ENCODE measurements at regions not wholly inside any gene's neighbourhood (a gene's known extent, or its start where the extent isn't known, plus 50 kb on each side); places are given as distances from the start of the nearest gene placed in this dataset.
"Not testable (repeated sequence)": the region's sequence is repeated elsewhere in the genome, so short reads cannot be mapped to it uniquely, and the experiment has no call there.

DNA sequence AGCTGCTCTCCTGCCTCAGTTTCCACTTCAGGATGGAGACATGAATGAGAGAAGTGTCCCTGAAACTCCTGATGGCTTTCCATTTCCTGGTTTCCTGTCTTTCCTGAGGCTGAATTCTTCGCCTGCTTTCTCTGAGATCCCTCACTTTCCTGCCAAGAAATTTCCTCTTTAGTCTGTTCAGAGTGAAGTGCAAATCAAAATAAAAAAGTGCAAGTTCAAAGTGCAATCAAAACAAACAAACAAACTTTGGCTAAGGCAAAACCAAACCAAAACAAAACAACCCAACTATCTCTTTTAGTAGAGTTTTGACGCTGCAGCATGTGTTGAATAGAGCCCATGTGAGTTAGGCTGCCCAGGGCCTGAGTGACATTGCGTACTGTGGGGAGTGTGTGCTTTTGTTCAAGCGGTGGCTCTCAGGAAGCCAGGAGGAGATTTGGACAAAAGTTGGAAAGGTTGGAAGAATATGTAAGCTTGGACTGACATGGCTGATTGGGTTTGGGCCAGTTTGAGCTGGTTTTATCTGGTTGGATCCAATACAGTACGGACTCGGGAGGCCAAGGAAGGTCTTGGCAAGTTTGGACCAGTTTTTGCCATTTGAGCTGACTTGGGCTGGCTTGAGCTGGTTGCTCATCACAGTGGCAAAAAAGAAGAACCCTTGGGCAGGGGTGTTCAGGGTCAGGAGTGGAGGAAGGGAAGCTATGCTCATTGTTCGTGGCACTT, 61.1 kb upstream of the TINAGL1 start:
- Histone ChIP-seq H3K4me1 (ENCODE audit: control insufficient read depth, insufficient read depth, low read length) (no peaks in the 10 kb centered on the region), H3K4me3 (ENCODE audit: low read length) (no peak overlapping the region), H3K36me3 (ENCODE audit: control insufficient read depth, insufficient read depth, low read length) (no peaks in the 10 kb centered on the region), H3K27ac (ENCODE audit: low read length) (no peak overlapping the region), H3K9me3 (ENCODE audit: control insufficient read depth, insufficient read depth, low read length) (peaks cover 2% of the 10 kb centered on the region), H3K27me3 (ENCODE audit: control insufficient read depth, insufficient read depth, low read length) (no peaks in the 10 kb centered on the region)
- ATAC-seq, result no peak
- no peak overlapping the region for H3K4me3 Mint-ChIP-seq
- TF ChIP-seq, protein P1, sequence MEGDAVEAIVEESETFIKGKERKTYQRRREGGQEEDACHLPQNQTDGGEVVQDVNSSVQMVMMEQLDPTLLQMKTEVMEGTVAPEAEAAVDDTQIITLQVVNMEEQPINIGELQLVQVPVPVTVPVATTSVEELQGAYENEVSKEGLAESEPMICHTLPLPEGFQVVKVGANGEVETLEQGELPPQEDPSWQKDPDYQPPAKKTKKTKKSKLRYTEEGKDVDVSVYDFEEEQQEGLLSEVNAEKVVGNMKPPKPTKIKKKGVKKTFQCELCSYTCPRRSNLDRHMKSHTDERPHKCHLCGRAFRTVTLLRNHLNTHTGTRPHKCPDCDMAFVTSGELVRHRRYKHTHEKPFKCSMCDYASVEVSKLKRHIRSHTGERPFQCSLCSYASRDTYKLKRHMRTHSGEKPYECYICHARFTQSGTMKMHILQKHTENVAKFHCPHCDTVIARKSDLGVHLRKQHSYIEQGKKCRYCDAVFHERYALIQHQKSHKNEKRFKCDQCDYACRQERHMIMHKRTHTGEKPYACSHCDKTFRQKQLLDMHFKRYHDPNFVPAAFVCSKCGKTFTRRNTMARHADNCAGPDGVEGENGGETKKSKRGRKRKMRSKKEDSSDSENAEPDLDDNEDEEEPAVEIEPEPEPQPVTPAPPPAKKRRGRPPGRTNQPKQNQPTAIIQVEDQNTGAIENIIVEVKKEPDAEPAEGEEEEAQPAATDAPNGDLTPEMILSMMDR (IDR thresholded peaks at IDR 0.05), result no peak
- DNase-seq, result no peak
- no peaks in the 10 kb centered on the region for H3K36me3 Mint-ChIP-seq
- intact Hi-C loops (cut with micrococcal nuclease), result no loop called here
- no peaks in the 10 kb centered on the region for H3K4me1 Mint-ChIP-seq
- H3K9me3 Mint-ChIP-seq, result no peaks in the 10 kb centered on the region
- WGBS (ENCODE audit: insufficient coverage), result 80% methylated on average over 6 of the region's 7 CpGs
- H3K27me3 Mint-ChIP-seq (ENCODE audit: low read depth in 2 of 2), result peaks cover 1 to 6% of the 10 kb centered on the region in 2 donors
- no peak overlapping the region for H3K27ac Mint-ChIP-seq

DNA sequence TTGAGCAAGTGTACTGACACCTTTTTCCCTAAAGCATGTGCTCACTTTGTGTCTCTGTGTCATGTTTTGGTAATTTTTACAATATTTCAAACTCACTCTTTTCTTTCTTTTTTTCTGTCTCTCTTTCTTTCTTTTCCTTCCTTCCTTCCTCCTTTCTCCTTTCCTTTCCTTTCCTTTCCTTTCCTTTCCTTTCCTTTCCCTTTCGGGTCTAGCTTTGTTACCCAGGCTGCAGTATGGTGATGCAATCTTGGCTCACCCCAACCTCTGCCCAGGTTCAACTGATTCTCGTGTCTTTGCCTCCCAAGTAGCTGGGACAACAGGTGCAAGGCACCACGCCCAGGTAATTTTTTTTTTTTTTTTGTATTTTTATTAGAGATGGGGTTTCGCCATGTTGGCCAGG, 60.4 kb upstream of the TINAGL1 start:
- Histone ChIP-seq H3K27ac (ENCODE audit: low read length) (no peak overlapping the region), H3K36me3 (ENCODE audit: control insufficient read depth, insufficient read depth, low read length) (no peaks in the 10 kb centered on the region), H3K9me3 (ENCODE audit: control insufficient read depth, insufficient read depth, low read length) (peaks cover 2% of the 10 kb centered on the region), H3K4me3 (ENCODE audit: low read length) (no peak overlapping the region), H3K4me1 (ENCODE audit: control insufficient read depth, insufficient read depth, low read length) (no peaks in the 10 kb centered on the region), H3K27me3 (ENCODE audit: control insufficient read depth, insufficient read depth, low read length) (no peaks in the 10 kb centered on the region)
- no peaks in the 10 kb centered on the region for H3K4me1 Mint-ChIP-seq
- no peaks in the 10 kb centered on the region for H3K9me3 Mint-ChIP-seq
- no peak overlapping the region for H3K27ac Mint-ChIP-seq
- H3K27me3 Mint-ChIP-seq (ENCODE audit: low read depth in 2 of 2), result peaks cover 9 to 13% of the 10 kb centered on the region in 2 donors
- DNase-seq (no peak), ATAC-seq (no peak)
- WGBS (ENCODE audit: insufficient coverage), result 84% methylated on average over 2 of the region's 4 CpGs
- no peak overlapping the region for H3K4me3 Mint-ChIP-seq
- TF ChIP-seq, protein P1 (IDR thresholded peaks at IDR 0.05), result no peak
- intact Hi-C loops (cut with micrococcal nuclease), result no loop called here
- H3K36me3 Mint-ChIP-seq, result no peaks in the 10 kb centered on the region

DNA sequence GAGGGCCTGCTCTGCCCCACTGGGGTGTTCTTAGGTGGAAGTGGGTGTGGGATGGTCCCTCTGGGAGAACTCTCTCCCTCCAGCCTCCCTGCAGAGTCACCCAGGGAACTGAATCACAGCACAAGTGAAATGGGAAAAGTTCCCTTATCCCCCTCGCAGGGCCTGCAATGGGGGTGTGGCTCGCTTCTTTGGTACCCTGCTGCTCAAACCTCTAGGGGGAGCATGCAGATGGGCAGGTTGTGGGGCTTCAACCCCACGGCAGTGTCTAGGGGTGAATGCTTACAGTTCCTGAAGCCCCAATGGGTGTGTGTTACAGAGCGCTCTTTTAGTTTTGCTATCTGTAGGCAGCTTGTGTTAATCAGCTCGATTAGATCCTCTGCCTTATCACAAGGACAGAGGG, 59.0 kb upstream of the TINAGL1 start:
- ATAC-seq, result no peak
- intact Hi-C loops (cut with micrococcal nuclease), result no loop called here
- WGBS (ENCODE audit: insufficient coverage), result 88% methylated on average over 5 of the region's 5 CpGs
- H3K36me3 Mint-ChIP-seq, result no peaks in the 10 kb centered on the region
- H3K27ac Mint-ChIP-seq, result no peak overlapping the region
- no peak for DNase-seq
- Histone ChIP-seq H3K27me3 (ENCODE audit: control insufficient read depth, insufficient read depth, low read length) (no peaks in the 10 kb centered on the region), H3K36me3 (ENCODE audit: control insufficient read depth, insufficient read depth, low read length) (no peaks in the 10 kb centered on the region), H3K9me3 (ENCODE audit: control insufficient read depth, insufficient read depth, low read length) (peaks cover 2% of the 10 kb centered on the region), H3K4me3 (ENCODE audit: low read length) (no peak overlapping the region), H3K4me1 (ENCODE audit: control insufficient read depth, insufficient read depth, low read length) (no peaks in the 10 kb centered on the region), H3K27ac (ENCODE audit: low read length) (no peak overlapping the region)
- H3K4me3 Mint-ChIP-seq, result no peak overlapping the region
- H3K4me1 Mint-ChIP-seq, result no peaks in the 10 kb centered on the region
- TF ChIP-seq, protein P1 (IDR thresholded peaks at IDR 0.05), result no peak
- peaks cover 10 to 17% of the 10 kb centered on the region in 2 donors for H3K27me3 Mint-ChIP-seq (ENCODE audit: low read depth in 2 of 2)
- H3K9me3 Mint-ChIP-seq, result no peaks in the 10 kb centered on the region

DNA sequence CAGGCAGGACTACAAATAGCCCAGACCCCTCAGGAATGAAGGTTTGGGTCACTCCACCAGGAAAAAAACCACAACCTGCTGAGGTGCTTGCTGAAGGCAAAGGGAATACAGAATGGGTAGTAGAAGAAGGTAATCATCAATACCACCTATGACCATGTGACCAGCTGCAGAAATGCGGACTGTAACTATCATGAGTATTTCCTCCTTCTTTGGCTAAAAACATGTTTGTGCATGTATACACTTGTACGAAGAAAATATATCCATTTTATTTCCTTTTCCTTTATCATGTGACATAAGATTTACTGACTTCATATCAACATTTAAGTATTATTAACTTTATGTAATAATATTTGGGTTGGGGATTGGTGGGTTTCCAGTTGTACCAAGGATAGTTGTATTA, 58.3 kb upstream of the TINAGL1 start:
- H3K4me1 Mint-ChIP-seq; H3K4me3 ChIP-seq (ENCODE audit: low read length); H3K36me3 Mint-ChIP-seq; H3K4me3 Mint-ChIP-seq; ATAC-seq; H3K27ac ChIP-seq (ENCODE audit: low read length); DNase-seq; H3K9me3 Mint-ChIP-seq; H3K4me1 ChIP-seq (ENCODE audit: control insufficient read depth, insufficient read depth, low read length); H3K9me3 ChIP-seq (ENCODE audit: control insufficient read depth, insufficient read depth, low read length); H3K27me3 ChIP-seq (ENCODE audit: control insufficient read depth, insufficient read depth, low read length); intact Hi-C loops (cut with micrococcal nuclease); H3K27ac Mint-ChIP-seq; H3K36me3 ChIP-seq (ENCODE audit: control insufficient read depth, insufficient read depth, low read length): not testable (repeated sequence)
- 88% methylated on average over 1 of the region's 2 CpGs for WGBS (ENCODE audit: insufficient coverage)
- H3K27me3 Mint-ChIP-seq (ENCODE audit: low read depth in 2 of 2), result peaks cover 10 to 15% of the 10 kb centered on the region in 2 donors

Data from natural killer cell (primary cell).